Mesenchymal stem cell (in vitro differentiated cells and primary cell): ENCODE measurements at regions not wholly inside any gene's neighbourhood (a gene's known extent, or its start where the extent isn't known, plus 50 kb on each side); places are given as distances from the start of the nearest gene placed in this dataset.
A peak's percentile ranks its signal among the peaks of the same experiment; 100 is the strongest.

Source experiments
- DNase-seq: peaks from one replicate; pipeline ENCODE4 v3.0.0-alpha.2; 2013
- H2AFZ ChIP-seq: one replicate; pipeline ENCODE4 v1.6.1; 2013; ENCODE audit warnings: low read depth, mild to moderate bottlenecking, control low read depth, inconsistent platforms, low read length, moderate library complexity
- H2AK5ac ChIP-seq: 2 replicates; pipeline ENCODE4 v1.6.1; 2013; ENCODE audit warnings: low read length, moderate library complexity, mild to moderate bottlenecking, inconsistent platforms; ENCODE audit not compliant: severe bottlenecking
- H2BK120ac ChIP-seq: one replicate; pipeline ENCODE4 v1.6.1; 2013; ENCODE audit warnings: low read depth, mild to moderate bottlenecking, inconsistent platforms, low read length, moderate library complexity
- H2BK12ac ChIP-seq, 2 experiments: one replicate each; pipeline ENCODE4 v1.6.1; 2013; ENCODE audit warnings: inconsistent platforms in 2 of 2, low read length in 2 of 2, mild to moderate bottlenecking in 2 of 2, moderate library complexity in 2 of 2, control low read depth in 1 of 2
- H2BK15ac ChIP-seq: one replicate; pipeline ENCODE4 v1.6.1; 2013; ENCODE audit warnings: mild to moderate bottlenecking, low read depth, inconsistent platforms; ENCODE audit not compliant: poor library complexity, severe bottlenecking
- H2BK5ac ChIP-seq: 2 replicates; pipeline ENCODE4 v1.6.1; 2013; ENCODE audit warnings: low read depth, mild to moderate bottlenecking, low read length, control low read depth, inconsistent platforms; ENCODE audit not compliant: poor library complexity, severe bottlenecking
- H3K14ac ChIP-seq, 2 experiments: one replicate each; pipeline ENCODE4 v1.6.1; 2013; ENCODE audit warnings: inconsistent platforms in 2 of 2, low read length in 2 of 2, control low read depth in 1 of 2, mild to moderate bottlenecking in 1 of 2, moderate library complexity in 1 of 2
- H3K18ac ChIP-seq, 2 experiments: one replicate each; pipeline ENCODE4 v1.6.1; 2013; ENCODE audit warnings: inconsistent platforms in 2 of 2, low read length in 2 of 2, control low read depth in 1 of 2, low read depth in 1 of 2, mild to moderate bottlenecking in 1 of 2
- H3K23ac ChIP-seq, 2 experiments: one replicate each; pipeline ENCODE4 v1.6.1; 2013; ENCODE audit warnings: inconsistent platforms in 2 of 2, low read length in 2 of 2, mild to moderate bottlenecking in 2 of 2, moderate library complexity in 2 of 2, control low read depth in 1 of 2
- H3K27ac ChIP-seq: 2 replicates; pipeline ENCODE4 v1.5.1; 2013; ENCODE audit warnings: mild to moderate bottlenecking, moderate library complexity, low read length, control low read depth, inconsistent platforms; ENCODE audit not compliant: poor library complexity, severe bottlenecking
- H3K27me3 ChIP-seq, 2 experiments: 2 replicates each; pipeline versions ENCODE4 v1.6.1 to v1.7.0; 2013; ENCODE audit warnings: low read length in 2 of 2, mild to moderate bottlenecking in 2 of 2, moderate library complexity in 2 of 2, control low read depth in 1 of 2, inconsistent platforms in 1 of 2; ENCODE audit not compliant: control insufficient read depth in 1 of 2, insufficient read depth in 1 of 2
- H3K36me3 ChIP-seq, 2 experiments: 2 replicates each; pipeline versions ENCODE4 v1.6.1 to v1.7.0; 2013; ENCODE audit warnings: low read length in 2 of 2, control low read depth in 1 of 2, inconsistent platforms in 1 of 2, low read depth in 1 of 2, mild to moderate bottlenecking in 1 of 2; ENCODE audit not compliant: insufficient read depth in 2 of 2, control insufficient read depth in 1 of 2
- H3K4ac ChIP-seq, 2 experiments: one replicate each; pipeline ENCODE4 v1.6.1; 2013; ENCODE audit warnings: inconsistent platforms in 2 of 2, low read length in 2 of 2, mild to moderate bottlenecking in 2 of 2, moderate library complexity in 2 of 2, control low read depth in 1 of 2, low read depth in 1 of 2
- H3K4me1 ChIP-seq: 2 replicates; pipeline ENCODE4 v1.6.1; 2013; ENCODE audit warnings: low read depth, low read length, control low read depth; ENCODE audit not compliant: control insufficient read depth, insufficient read depth
- H3K4me2 ChIP-seq: 2 replicates; pipeline ENCODE4 v1.6.1; 2013; ENCODE audit warnings: low read length, mild to moderate bottlenecking, inconsistent platforms; ENCODE audit not compliant: poor library complexity, severe bottlenecking
- H3K4me3 ChIP-seq, 2 experiments: 2 replicates each; pipeline versions ENCODE4 v1.5.1 to v1.7.0; 2013; ENCODE audit warnings: low read length in 2 of 2, mild to moderate bottlenecking in 2 of 2, control low read depth in 1 of 2, low read depth in 1 of 2; ENCODE audit not compliant: insufficient read depth in 1 of 2
- H3K79me1 ChIP-seq: replicated peaks from 2 replicates; pipeline ENCODE4 v1.6.1; 2013; ENCODE audit warnings: mild to moderate bottlenecking, control low read depth, low read length, inconsistent platforms; ENCODE audit not compliant: poor library complexity, severe bottlenecking
- H3K9ac ChIP-seq: 2 replicates; pipeline ENCODE4 v1.7.0; 2013; ENCODE audit warnings: mild to moderate bottlenecking, low read length, moderate library complexity
- H3K9me3 ChIP-seq: 2 replicates; pipeline ENCODE4 v1.7.0; 2013; ENCODE audit warnings: mild to moderate bottlenecking, low read length; ENCODE audit not compliant: control insufficient read depth
- H4K8ac ChIP-seq: one replicate; pipeline ENCODE4 v1.6.1; 2013; ENCODE audit warnings: inconsistent platforms, mild to moderate bottlenecking, low read length, moderate library complexity
- H4K91ac ChIP-seq: one replicate; pipeline ENCODE4 v1.6.1; 2013; ENCODE audit warnings: mild to moderate bottlenecking, low read length, inconsistent platforms
- WGBS: methylation state at CpG from one replicate; pipeline ENCODE4 v1.1.7; 2013; ENCODE audit warnings: mixed read lengths; 5-methylcytosine and 5-hydroxymethylcytosine counted together

DNA sequence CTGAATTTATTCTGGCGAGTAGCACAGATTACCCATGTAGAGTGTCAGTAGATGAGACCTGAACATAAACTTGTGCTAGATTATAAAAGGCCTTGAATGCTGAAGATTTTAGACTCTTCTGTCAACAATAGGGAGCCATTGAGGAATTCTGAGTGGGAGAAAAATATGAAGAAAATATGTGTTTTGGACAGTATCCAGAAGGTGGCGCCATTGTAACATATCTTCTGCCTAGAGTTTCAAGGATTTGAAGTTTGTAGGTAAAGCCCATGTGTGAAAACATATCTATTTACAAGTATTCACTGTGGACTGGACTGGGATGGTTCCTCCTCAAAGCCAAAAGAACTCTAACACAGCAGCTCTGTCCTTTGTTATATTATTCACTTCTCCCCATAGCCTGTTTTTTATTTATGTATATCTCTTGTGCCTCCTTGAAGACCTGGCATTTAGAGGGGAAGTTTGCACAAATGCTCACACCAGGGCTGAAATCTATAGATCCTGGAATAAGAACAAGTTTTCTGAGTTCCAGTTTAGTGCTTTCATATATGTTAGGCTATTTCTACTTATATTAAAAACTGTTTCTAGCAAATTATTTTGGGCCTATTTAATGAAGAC, 124.9 kb downstream of the RDH14 start:
- H3K9me3 ChIP-seq = no peaks in the 10 kb centered on the region
- no peak overlapping the region for H3K9ac ChIP-seq
- no peak overlapping the region for H2AK5ac ChIP-seq
- no peak overlapping the region for H2BK15ac ChIP-seq
- no peak overlapping the region for H2BK120ac ChIP-seq
- H3K79me1 ChIP-seq = no peaks in the 10 kb centered on the region
- H3K27me3 ChIP-seq = no peaks in the 10 kb centered on the region
- H3K4me3 ChIP-seq = no peak overlapping the region
- no peak overlapping the region for H3K4me2 ChIP-seq
- 88% methylated on average over 1 of the region's 2 CpGs for WGBS
- H3K36me3 ChIP-seq = no peaks in the 10 kb centered on the region
- H2AFZ ChIP-seq = no peak overlapping the region
- H4K8ac ChIP-seq = no peak overlapping the region
- H2BK5ac ChIP-seq = no peak overlapping the region
- H3K14ac ChIP-seq = no peak overlapping the region
- H3K27ac ChIP-seq = no peak overlapping the region
- no peaks in the 10 kb centered on the region for H3K4me1 ChIP-seq
- H3K23ac ChIP-seq = no peak overlapping the region
- H3K18ac ChIP-seq = no peak overlapping the region
- peak; percentile 75 for DNase-seq
- no peak overlapping the region for H2BK12ac ChIP-seq
- no peak overlapping the region for H4K91ac ChIP-seq
- H3K4ac ChIP-seq = no peak overlapping the region

DNA sequence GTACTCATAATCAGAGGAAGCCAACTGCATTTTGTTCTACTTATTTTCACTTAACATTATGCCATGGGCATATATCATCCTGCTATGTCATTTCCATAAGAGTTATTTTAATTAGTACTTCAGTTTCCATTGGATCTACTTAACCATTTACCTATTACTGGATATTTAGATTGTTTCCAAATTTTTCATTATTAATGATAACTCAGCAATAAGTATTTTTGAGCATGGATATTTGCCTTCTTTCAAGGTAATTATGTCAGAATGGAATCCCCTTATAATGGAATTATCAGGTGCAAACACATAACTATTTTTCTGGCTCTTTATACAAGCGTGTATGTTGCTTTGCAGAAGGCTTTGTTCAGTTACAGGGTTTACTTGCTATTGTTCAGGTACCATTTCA, 126.6 kb downstream of the RDH14 start:
- Histone ChIP-seq H2BK12ac (no peak overlapping the region), H2AFZ (no peak overlapping the region), H3K9ac (no peak overlapping the region), H3K27me3 (no peaks in the 10 kb centered on the region), H3K4ac (no peak overlapping the region), H3K18ac (no peak overlapping the region), H3K4me2 (no peak overlapping the region), H3K36me3 (no peaks in the 10 kb centered on the region), H3K23ac (no peak overlapping the region), H2AK5ac (no peak overlapping the region), H2BK120ac (no peak overlapping the region), H3K14ac (no peak overlapping the region), H3K79me1 (no peaks in the 10 kb centered on the region), H3K9me3 (no peaks in the 10 kb centered on the region), H3K4me1 (no peaks in the 10 kb centered on the region), H3K27ac (no peak overlapping the region), H3K4me3 (no peak overlapping the region), H2BK5ac (no peak overlapping the region), H4K91ac (no peak overlapping the region), H4K8ac (no peak overlapping the region), H2BK15ac (no peak overlapping the region)
- no CpG with 5 or more reads among the region's 1 CpG for WGBS
- no peak for DNase-seq

DNA sequence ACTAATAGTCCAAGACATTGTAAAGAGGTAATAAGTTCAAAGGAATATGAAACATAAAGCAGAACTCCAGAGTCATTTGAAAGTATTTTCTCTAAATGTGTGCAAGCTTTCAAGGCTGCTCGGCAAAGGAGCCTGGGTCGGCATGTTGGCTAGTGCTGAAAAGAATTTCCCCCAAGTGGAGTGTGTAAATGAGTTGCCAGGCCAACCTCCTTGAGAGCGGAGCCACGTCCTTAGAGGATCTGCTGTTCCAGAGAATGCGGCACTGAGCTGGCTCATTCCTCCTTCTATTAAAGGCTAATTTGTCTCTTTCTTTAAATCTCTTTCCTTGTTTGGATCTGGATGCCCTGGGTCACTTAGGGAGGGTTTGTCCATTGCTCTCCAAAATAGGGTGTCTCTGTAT, 127.5 kb downstream of the RDH14 start:
- H3K27ac ChIP-seq = no peak overlapping the region
- H3K4me2 ChIP-seq = no peak overlapping the region
- no peak overlapping the region for H3K4me3 ChIP-seq
- H2AK5ac ChIP-seq = no peak overlapping the region
- H2BK5ac ChIP-seq = no peak overlapping the region
- no peak overlapping the region for H2BK15ac ChIP-seq
- no peak overlapping the region for H2BK12ac ChIP-seq
- no peak overlapping the region for H4K91ac ChIP-seq
- 11% methylated on average over 3 of the region's 5 CpGs for WGBS
- peak; percentile 61 for DNase-seq
- H3K4ac ChIP-seq = no peak overlapping the region
- no peak overlapping the region for H2BK120ac ChIP-seq
- H3K14ac ChIP-seq = no peak overlapping the region
- H4K8ac ChIP-seq = no peak overlapping the region
- H3K9ac ChIP-seq = peak overlapping the region; percentile 36
- no peak overlapping the region for H3K18ac ChIP-seq
- H2AFZ ChIP-seq = no peak overlapping the region
- H3K23ac ChIP-seq = no peak overlapping the region
- H3K27me3 ChIP-seq = no peaks in the 10 kb centered on the region
- H3K79me1 ChIP-seq = no peaks in the 10 kb centered on the region
- H3K9me3 ChIP-seq = no peaks in the 10 kb centered on the region
- H3K4me1 ChIP-seq = no peaks in the 10 kb centered on the region
- no peaks in the 10 kb centered on the region for H3K36me3 ChIP-seq

DNA sequence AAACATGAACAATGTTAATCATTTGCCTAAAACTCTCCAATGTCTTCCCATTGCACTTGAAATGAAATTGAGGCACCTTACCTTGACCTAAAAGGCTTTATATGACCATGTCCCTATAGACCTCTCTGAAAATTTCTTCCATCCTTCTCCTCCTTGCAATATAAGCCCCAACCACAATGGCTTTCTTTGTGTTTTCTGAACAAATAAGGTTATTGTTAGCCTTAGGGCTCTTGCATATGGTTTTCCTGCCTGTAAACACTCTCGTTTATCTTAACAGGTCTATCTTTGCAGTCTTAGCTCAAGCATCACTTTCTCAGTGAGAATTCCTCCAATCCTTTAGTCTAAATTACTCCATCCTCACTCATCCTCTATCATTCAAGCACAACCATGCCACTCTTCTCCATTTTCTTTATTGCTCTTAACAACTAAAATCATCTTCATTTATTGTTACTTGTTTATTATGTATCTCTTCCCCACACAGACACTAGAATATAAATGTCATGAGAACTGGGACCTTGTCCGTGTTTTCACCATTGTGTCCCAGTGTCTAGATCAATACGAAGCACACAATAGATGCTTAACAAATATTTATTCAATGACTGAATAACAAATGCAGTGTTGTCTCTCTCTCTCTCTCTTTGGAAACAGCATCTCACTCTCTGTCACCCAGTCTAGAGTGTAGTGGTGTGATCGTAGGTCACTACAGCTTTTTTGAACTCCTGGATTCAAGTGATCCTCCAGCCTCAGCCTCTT, 129.3 kb downstream of the RDH14 start:
- H2BK5ac ChIP-seq = no peak overlapping the region
- no peaks in the 10 kb centered on the region for H3K9me3 ChIP-seq
- H3K4me1 ChIP-seq = no peaks in the 10 kb centered on the region
- H2BK15ac ChIP-seq = no peak overlapping the region
- H3K14ac ChIP-seq = no peak overlapping the region
- no peak overlapping the region for H3K23ac ChIP-seq
- no peaks in the 10 kb centered on the region for H3K27me3 ChIP-seq
- no peak overlapping the region for H3K18ac ChIP-seq
- H2AK5ac ChIP-seq = no peak overlapping the region
- H3K4me2 ChIP-seq = no peak overlapping the region
- H3K4ac ChIP-seq = no peak overlapping the region
- no peak overlapping the region for H2BK12ac ChIP-seq
- DNase-seq = no peak
- no peak overlapping the region for H3K9ac ChIP-seq
- H3K79me1 ChIP-seq = no peaks in the 10 kb centered on the region
- H4K8ac ChIP-seq = no peak overlapping the region
- no peak overlapping the region for H3K27ac ChIP-seq
- no peak overlapping the region for H2AFZ ChIP-seq
- H3K36me3 ChIP-seq = no peaks in the 10 kb centered on the region
- WGBS = 87% methylated on average over 4 of the region's 4 CpGs
- no peak overlapping the region for H3K4me3 ChIP-seq
- H2BK120ac ChIP-seq = no peak overlapping the region
- no peak overlapping the region for H4K91ac ChIP-seq
